ENCODE measurements at regions not wholly inside any gene's neighbourhood (a gene's known extent, or its start where the extent isn't known, plus 50 kb on each side); places are given as distances from the start of the nearest gene placed in this dataset.
"Not testable (repeated sequence)": the region's sequence is repeated elsewhere in the genome, so short reads cannot be mapped to it uniquely, and the experiment has no call there.

- not testable (repeated sequence) for DNase-seq
Measured at GRCh38 chr20:7803411-7804151, 136.7 kb downstream of the HAO1 start.

DNA sequence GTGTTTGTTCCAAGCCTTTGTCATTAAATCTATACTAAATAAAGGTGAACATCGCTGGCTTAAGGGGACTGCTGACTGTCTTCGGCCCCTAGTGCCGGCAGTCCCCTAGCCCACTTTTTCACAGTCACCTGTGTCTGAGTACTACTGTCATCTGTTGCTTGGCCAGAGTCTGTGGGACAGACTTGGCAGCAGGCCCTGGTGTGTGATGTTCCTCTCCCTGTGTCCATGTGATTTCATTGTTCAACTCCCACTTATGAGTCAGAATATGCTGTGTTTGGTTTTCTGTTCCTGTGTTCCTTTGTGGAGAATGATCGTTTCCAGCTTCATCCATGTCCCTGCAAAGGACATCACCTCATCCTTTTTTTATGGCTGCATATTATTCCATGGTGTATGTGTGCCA lies 133.4 kb downstream of the HAO1 start:
- DNase-seq, result no peak

DNA sequence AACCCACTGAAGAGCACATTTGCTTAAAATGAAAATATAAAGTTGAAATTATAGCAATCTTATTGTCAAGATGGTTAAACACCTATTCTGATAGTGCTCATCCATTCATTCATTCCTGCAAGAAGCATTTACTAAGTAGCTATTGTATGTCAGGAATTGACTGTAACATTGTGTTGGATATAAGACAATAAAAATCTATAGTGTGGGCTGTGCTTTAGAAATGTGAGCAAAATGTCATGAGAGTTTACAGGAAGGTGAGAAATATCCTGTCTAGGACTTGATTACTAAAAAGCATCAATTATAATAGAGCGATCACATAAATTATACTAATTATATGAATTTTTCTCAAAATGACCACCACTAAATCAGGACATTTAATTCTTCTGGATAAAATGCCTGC lies 123.0 kb downstream of the HAO1 start:
- DNase-seq, result no peak

- no peak for DNase-seq
Measured at GRCh38 chr20:7818477-7818876, 121.8 kb downstream of the HAO1 start.

DNA sequence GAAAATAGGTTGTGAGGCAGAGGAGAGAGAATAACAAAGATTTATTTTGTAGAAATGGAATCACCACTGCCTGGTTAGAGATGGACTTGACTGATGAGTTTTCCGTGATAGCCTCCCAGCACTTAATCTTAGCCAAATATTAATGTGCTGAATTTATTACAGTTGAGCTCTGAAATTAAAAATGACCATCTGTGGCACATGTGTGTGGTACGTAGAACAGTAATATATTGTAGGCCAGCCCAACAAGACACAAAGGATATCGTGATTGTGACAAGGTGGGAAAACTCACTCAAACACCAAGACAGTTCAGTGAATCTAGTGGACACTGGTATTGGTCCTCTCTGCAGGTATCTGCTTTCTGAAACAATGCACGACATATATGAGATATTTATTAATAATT lies 119.4 kb downstream of the HAO1 start:
- no peak for DNase-seq

DNA sequence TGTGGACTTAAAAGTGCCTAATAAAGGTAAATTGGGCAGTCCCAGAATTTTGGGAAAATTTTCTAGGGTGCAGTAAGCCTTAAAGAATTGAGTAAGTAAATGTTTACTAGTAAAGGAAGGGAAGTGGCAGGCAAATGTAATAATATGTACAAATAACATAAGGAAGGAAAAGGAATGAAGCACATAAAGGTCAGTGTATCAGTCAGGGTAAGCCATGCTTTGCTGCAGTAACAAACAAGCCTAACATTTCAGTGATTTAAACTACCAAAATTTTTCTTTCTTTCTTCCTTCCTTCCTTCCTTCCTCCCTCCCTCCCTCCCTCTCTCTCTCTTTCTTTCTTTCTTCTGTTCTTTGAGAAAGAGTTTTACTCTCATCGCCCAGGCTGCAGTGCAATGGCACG lies 117.5 kb downstream of the HAO1 start:
- DNase-seq, result no peak

DNA sequence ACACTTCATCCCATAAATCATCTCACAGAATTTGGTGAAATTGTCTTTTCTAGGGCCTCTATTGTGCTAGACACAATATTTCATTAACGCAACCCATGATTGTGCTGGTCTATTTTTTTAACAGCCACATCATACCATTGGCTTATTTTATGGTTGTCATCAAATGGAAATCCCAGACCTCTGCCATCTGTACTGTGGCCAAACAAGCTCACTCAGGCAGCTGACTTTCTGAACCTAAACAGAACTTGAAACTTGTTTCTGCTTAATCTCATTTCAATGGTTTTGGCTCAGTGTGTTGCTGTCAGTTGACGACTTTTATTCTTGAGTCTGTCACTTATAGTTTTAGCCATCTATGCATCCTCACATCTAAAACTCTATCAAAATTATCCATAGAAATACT lies 111.8 kb downstream of the HAO1 start:
- DNase-seq, result no peak

DNA sequence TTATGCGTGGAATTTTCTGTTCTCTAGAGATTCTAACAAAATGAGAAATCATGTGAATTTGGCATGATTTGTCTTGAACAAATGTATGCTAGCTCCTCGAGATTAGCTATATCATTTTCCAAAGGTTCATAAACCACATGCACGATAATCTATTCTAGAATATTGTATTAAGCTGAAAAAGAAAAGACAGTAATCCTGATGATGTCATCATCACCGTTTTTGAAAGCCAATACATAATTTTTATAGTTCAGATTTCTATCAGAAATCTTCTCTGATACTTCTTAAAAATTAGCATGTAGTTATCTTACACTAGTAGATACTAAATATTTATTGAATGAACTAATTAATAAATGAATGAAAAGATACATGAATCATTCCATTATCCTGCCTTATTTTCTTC lies 111.2 kb downstream of the HAO1 start:
- DNase-seq, result no peak

GRCh38 chr20:7829776-7830175 lies 110.5 kb downstream of the HAO1 start:
- no peak for DNase-seq

Data from C1 segment of cervical spinal cord (tissue), 14 donors.